ENCODE measurements at regions not wholly inside any gene's neighbourhood (a gene's known extent, or its start where the extent isn't known, plus 50 kb on each side); places are given as distances from the start of the nearest gene placed in this dataset.

DNA sequence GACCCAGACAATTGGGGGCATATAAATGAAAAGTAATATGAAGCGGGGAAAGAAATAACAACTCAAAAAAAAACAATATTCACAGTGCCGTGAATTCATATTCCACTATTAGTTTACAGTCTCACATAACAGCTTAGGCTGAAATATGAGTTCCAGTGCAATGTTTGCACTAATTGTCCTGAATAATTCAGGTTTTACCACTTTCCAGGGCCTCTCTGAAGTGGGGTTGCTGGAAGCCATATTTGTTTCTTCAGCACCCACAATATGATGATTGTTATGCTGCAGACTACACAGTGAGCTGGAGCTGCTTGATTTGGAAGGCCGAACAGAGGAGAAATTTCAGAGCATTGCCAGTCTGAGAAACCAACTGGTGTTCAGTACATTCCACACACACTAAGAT lies 894.5 kb upstream of the ACVR2A start:
- no peaks in the 10 kb centered on the region for H3K27me3 ChIP-seq (ENCODE audit: insufficient read depth, low read length)
- H3K9ac ChIP-seq (ENCODE audit: low read length), result no peak overlapping the region
- H3K36me3 ChIP-seq (ENCODE audit: control insufficient read depth in 1 of 2, insufficient read depth in 2 of 2, low read length in 2 of 2), result no peaks in the 10 kb centered on the region
- CTCF ChIA-PET, result no interaction called here
- no peaks in the 10 kb centered on the region for H4K20me1 ChIP-seq (ENCODE audit: insufficient read depth)
- TF ChIP-seq, protein P1, sequence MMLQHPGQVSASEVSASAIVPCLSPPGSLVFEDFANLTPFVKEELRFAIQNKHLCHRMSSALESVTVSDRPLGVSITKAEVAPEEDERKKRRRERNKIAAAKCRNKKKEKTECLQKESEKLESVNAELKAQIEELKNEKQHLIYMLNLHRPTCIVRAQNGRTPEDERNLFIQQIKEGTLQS (IDR thresholded peaks at IDR 0.05), result no peak
- TF ChIP-seq, protein P2, sequence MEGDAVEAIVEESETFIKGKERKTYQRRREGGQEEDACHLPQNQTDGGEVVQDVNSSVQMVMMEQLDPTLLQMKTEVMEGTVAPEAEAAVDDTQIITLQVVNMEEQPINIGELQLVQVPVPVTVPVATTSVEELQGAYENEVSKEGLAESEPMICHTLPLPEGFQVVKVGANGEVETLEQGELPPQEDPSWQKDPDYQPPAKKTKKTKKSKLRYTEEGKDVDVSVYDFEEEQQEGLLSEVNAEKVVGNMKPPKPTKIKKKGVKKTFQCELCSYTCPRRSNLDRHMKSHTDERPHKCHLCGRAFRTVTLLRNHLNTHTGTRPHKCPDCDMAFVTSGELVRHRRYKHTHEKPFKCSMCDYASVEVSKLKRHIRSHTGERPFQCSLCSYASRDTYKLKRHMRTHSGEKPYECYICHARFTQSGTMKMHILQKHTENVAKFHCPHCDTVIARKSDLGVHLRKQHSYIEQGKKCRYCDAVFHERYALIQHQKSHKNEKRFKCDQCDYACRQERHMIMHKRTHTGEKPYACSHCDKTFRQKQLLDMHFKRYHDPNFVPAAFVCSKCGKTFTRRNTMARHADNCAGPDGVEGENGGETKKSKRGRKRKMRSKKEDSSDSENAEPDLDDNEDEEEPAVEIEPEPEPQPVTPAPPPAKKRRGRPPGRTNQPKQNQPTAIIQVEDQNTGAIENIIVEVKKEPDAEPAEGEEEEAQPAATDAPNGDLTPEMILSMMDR (IDR thresholded peaks at IDR 0.05 in 2 of 3, conservative IDR thresholded peaks at IDR 0.05 in 1 of 3; ENCODE audit: borderline replicate concordance in 1 of 3, insufficient read depth in 1 of 3, low read depth in 2 of 3, low read length in 2 of 3), result no peak
- TF ChIP-seq, protein P3, sequence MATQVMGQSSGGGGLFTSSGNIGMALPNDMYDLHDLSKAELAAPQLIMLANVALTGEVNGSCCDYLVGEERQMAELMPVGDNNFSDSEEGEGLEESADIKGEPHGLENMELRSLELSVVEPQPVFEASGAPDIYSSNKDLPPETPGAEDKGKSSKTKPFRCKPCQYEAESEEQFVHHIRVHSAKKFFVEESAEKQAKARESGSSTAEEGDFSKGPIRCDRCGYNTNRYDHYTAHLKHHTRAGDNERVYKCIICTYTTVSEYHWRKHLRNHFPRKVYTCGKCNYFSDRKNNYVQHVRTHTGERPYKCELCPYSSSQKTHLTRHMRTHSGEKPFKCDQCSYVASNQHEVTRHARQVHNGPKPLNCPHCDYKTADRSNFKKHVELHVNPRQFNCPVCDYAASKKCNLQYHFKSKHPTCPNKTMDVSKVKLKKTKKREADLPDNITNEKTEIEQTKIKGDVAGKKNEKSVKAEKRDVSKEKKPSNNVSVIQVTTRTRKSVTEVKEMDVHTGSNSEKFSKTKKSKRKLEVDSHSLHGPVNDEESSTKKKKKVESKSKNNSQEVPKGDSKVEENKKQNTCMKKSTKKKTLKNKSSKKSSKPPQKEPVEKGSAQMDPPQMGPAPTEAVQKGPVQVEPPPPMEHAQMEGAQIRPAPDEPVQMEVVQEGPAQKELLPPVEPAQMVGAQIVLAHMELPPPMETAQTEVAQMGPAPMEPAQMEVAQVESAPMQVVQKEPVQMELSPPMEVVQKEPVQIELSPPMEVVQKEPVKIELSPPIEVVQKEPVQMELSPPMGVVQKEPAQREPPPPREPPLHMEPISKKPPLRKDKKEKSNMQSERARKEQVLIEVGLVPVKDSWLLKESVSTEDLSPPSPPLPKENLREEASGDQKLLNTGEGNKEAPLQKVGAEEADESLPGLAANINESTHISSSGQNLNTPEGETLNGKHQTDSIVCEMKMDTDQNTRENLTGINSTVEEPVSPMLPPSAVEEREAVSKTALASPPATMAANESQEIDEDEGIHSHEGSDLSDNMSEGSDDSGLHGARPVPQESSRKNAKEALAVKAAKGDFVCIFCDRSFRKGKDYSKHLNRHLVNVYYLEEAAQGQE (IDR thresholded peaks at IDR 0.05; ENCODE audit: low read depth), result no peak
- no peak for TF ChIP-seq SRF (IDR thresholded peaks at IDR 0.05; ENCODE audit: low read depth)
- TF ChIP-seq SIN3A (IDR thresholded peaks at IDR 0.05; ENCODE audit: low read depth), result no peak
- no peak for TF ChIP-seq RAD21 (IDR thresholded peaks at IDR 0.05; ENCODE audit: low read depth)
- no peak for TF ChIP-seq SP1 (IDR thresholded peaks at IDR 0.05; ENCODE audit: low read depth)
- TF ChIP-seq EZH2 (IDR thresholded peaks at IDR 0.05), result no peak
- TF ChIP-seq, protein P4, sequence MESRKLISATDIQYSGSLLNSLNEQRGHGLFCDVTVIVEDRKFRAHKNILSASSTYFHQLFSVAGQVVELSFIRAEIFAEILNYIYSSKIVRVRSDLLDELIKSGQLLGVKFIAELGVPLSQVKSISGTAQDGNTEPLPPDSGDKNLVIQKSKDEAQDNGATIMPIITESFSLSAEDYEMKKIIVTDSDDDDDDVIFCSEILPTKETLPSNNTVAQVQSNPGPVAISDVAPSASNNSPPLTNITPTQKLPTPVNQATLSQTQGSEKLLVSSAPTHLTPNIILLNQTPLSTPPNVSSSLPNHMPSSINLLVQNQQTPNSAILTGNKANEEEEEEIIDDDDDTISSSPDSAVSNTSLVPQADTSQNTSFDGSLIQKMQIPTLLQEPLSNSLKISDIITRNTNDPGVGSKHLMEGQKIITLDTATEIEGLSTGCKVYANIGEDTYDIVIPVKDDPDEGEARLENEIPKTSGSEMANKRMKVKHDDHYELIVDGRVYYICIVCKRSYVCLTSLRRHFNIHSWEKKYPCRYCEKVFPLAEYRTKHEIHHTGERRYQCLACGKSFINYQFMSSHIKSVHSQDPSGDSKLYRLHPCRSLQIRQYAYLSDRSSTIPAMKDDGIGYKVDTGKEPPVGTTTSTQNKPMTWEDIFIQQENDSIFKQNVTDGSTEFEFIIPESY (IDR thresholded peaks at IDR 0.05; ENCODE audit: extremely low read depth, insufficient replicate concordance, low read length), result no peak
- TF ChIP-seq CBX3 (IDR thresholded peaks at IDR 0.05; ENCODE audit: low read depth), result no peak
- no peak for TF ChIP-seq ZNF274 (IDR thresholded peaks at IDR 0.05; ENCODE audit: low read depth, low read length)
- no peak for TF ChIP-seq POLR2A (IDR thresholded peaks at IDR 0.05; ENCODE audit: borderline replicate concordance, extremely low read depth, insufficient read depth, insufficient read length)
- no peak for TF ChIP-seq JUND (IDR thresholded peaks at IDR 0.05)
- H3K79me2 ChIP-seq (ENCODE audit: insufficient read depth, low read length), result no peaks in the 10 kb centered on the region
- DNase-seq (ENCODE audit: low read depth, low spot score) (no peak), ATAC-seq (no peak)
- H2AFZ ChIP-seq (ENCODE audit: low read depth, low read length, poor library complexity, severe bottlenecking), result no peak overlapping the region
- RAD21 ChIA-PET (ENCODE audit: low non-redundant PET in 1 of 2, low total read pairs in 2 of 2, uncharacterized antibody in 2 of 2, unreplicated experiment in 2 of 2), result no interaction called here
- H3K9me2 ChIP-seq (ENCODE audit: insufficient read depth), result no peaks in the 10 kb centered on the region
- H3K27ac ChIP-seq (ENCODE audit: low read depth, low read length), result no peak overlapping the region
- BruUV-seq (replicated peaks), result no TSS peak
- no peaks in the 10 kb centered on the region for H3K4me1 ChIP-seq (ENCODE audit: control insufficient read depth in 1 of 2, insufficient read depth in 2 of 2, low read length in 2 of 2)
- intact Hi-C loops (cut with micrococcal nuclease), result no loop called here
- H3K9me3 ChIP-seq (ENCODE audit: control insufficient read depth in 1 of 2, insufficient read depth in 1 of 2, low read depth in 1 of 2, low read length in 2 of 2), result no peaks in the 10 kb centered on the region
- POLR2A ChIA-PET, result no interaction called here
- H3K4me3 ChIP-seq (replicated peaks in 1 of 2; ENCODE audit: low read depth in 1 of 2, low read length in 2 of 2), result no peak overlapping the region
- H3K4me2 ChIP-seq (ENCODE audit: low read length), result no peak overlapping the region
